ENCODE measurements at regions not wholly inside any gene's neighbourhood (a gene's known extent, or its start where the extent isn't known, plus 50 kb on each side); places are given as distances from the start of the nearest gene placed in this dataset.

GRCh38 chr18:43559507-43559906 is 282.2 kb upstream of the SYT4 start:
- no peak for TF ChIP-seq CTCF (IDR thresholded peaks at IDR 0.05)
- TF ChIP-seq POLR2A (IDR thresholded peaks at IDR 0.05), result no peak
